Bronchial epithelial cell (primary cell): ENCODE measurements at regions not wholly inside any gene's neighbourhood (a gene's known extent, or its start where the extent isn't known, plus 50 kb on each side); places are given as distances from the start of the nearest gene placed in this dataset.

Source experiments
- DNase-seq: peaks from one replicate; pipeline ENCODE4 v3.0.0-alpha.2; 2010; ENCODE audit warnings: low read depth
- FAIRE-seq: peaks from 2 replicates; lab custom pipeline; 2011; peaks lifted over from hg19 to GRCh38; lab: Jason Lieb, UNC
- H3K27me3 ChIP-seq: 2 replicates; pipeline ENCODE4 v1.5.1; 2011; ENCODE audit warnings: low read length; ENCODE audit not compliant: control insufficient read depth, insufficient read depth
- H3K36me3 ChIP-seq: 2 replicates; pipeline ENCODE4 v1.5.1; 2011; ENCODE audit warnings: low read length; ENCODE audit not compliant: control insufficient read depth, insufficient read depth
- H3K4me3 ChIP-seq: 2 replicates; pipeline ENCODE4 v1.5.1; 2011; ENCODE audit warnings: mild to moderate bottlenecking, low read depth, low read length, control low read depth
- CTCF ChIP-seq: IDR thresholded peaks from 2 replicates; pipeline ENCODE4 v1.5.1; 2011; ENCODE audit warnings: mild to moderate bottlenecking, moderate library complexity, low read length, control low read depth, inconsistent platforms; ENCODE audit not compliant: insufficient read depth, severe bottlenecking

- no peak overlapping the region for H3K4me3 ChIP-seq
- TF ChIP-seq CTCF, result no peak
- H3K27me3 ChIP-seq, result no peaks in the 10 kb centered on the region
- H3K36me3 ChIP-seq, result no peaks in the 10 kb centered on the region
- DNase-seq, result no peak
- FAIRE-seq, result no peak
Measured at GRCh38 chr1:80418134-80418533, 1382.6 kb upstream of the ADGRL2 start.

GRCh38 chr1:80417671-80418070 is 1383.1 kb upstream of the ADGRL2 start:
- TF ChIP-seq CTCF, result no peak
- DNase-seq (peak; percentile 86), FAIRE-seq (no peak)
- Histone ChIP-seq H3K27me3 (no peaks in the 10 kb centered on the region), H3K4me3 (no peak overlapping the region), H3K36me3 (no peaks in the 10 kb centered on the region)

DNA sequence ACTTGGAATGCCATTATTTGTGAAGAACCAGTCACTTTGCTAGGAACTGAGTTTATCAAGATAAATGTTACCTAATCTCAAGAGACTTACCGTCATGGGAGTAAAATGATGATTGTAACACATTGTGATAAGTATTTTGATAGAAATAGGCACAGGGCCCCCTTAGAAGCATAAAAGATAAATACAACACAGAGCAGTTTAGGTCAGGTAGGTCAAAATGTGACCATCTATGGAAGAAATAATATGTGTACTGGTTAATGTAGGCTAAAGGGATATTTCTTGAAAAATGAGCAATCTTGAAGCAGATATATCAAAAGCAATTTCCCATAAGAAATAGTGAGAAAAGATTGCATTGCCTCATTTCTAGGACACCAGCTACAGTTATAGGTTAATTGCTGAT is 1386.8 kb upstream of the ADGRL2 start:
- H3K4me3 ChIP-seq, result no peak overlapping the region
- no peak for FAIRE-seq
- no peaks in the 10 kb centered on the region for H3K36me3 ChIP-seq
- H3K27me3 ChIP-seq, result no peaks in the 10 kb centered on the region
- no peak for TF ChIP-seq CTCF
- no peak for DNase-seq

- TF ChIP-seq CTCF, result no peak
- DNase-seq, result no peak
- H3K4me3 ChIP-seq, result no peak overlapping the region
- H3K36me3 ChIP-seq, result no peaks in the 10 kb centered on the region
- no peaks in the 10 kb centered on the region for H3K27me3 ChIP-seq
- FAIRE-seq, result no peak
Measured at GRCh38 chr1:80410233-80410632, 1390.5 kb upstream of the ADGRL2 start.

- FAIRE-seq (no peak), DNase-seq (no peak)
- no peaks in the 10 kb centered on the region for H3K36me3 ChIP-seq
- no peak overlapping the region for H3K4me3 ChIP-seq
- H3K27me3 ChIP-seq, result no peaks in the 10 kb centered on the region
- no peak for TF ChIP-seq CTCF
Measured at GRCh38 chr1:80403471-80403893, 1397.0 kb upstream of the ADGRL4 start.

DNA sequence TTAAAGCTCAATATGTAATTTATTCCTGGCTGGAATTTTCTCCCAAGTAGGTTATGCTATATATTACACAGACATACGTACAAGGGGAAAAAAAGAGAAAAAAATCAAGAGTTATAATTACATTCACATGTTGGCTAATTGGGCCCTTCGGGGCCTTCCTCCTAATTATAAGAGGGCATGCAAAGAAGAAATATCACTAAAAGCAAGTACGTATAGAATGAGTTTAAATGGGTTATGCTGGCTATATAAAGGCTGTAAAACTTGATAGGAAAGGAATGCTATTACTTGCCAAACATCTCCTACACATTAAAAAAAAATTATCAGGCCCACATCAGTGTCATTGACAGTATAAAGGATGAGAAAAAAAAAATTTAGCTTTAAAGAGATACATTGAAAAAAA is 1396.1 kb upstream of the ADGRL4 start:
- no peak for TF ChIP-seq CTCF
- H3K27me3 ChIP-seq, result no peaks in the 10 kb centered on the region
- no peaks in the 10 kb centered on the region for H3K36me3 ChIP-seq
- no peak for DNase-seq
- no peak for FAIRE-seq
- no peak overlapping the region for H3K4me3 ChIP-seq
